Body of pancreas (tissue), 4 donors: ENCODE measurements at regions not wholly inside any gene's neighbourhood (a gene's known extent, or its start where the extent isn't known, plus 50 kb on each side); places are given as distances from the start of the nearest gene placed in this dataset.

Experiments used
- ATAC-seq: fragments of 150-250 bp; one replicate; pipeline ENCODE4 v1.9.1; 2016
- DNase-seq, 4 donors: peaks; one replicate each; pipeline ENCODE4 v3.0.0-alpha.2; 2019
- H3K27ac ChIP-seq, 4 donors: fragments of 200-600 bp; sonication (generic); 1 replicate in 3 of 4; 2 replicates in 1 of 4; pipeline versions ENCODE4 v1.5.1 to v1.6.1; 2016 to 2019; ENCODE audit warnings: mild to moderate bottlenecking in 1 of 4, mixed read lengths in 1 of 4, moderate library complexity in 1 of 4
- H3K27me3 ChIP-seq, 2 donors: fragments of 200-600 bp; sonication (generic); one replicate each; pipeline ENCODE4 v1.6.0; 2016; ENCODE audit warnings: mild to moderate bottlenecking in 1 of 2
- H3K36me3 ChIP-seq, 2 donors: fragments of 200-600 bp; sonication (generic); replicated peaks in 1 of 2; 2 replicates each; pipeline ENCODE4 v1.5.1; 2016; ENCODE audit warnings: low read depth in 2 of 2; ENCODE audit not compliant: insufficient read depth in 1 of 2
- H3K4me1 ChIP-seq: fragments of 200-600 bp; sonication (generic); one replicate; pipeline ENCODE4 v1.6.0; 2016
- H3K4me3 ChIP-seq, 2 donors: fragments of 200-600 bp; sonication (generic); 1 replicate in 1 of 2; 2 replicates in 1 of 2; pipeline ENCODE4 v1.5.1; 2016 to 2019
- H3K9me3 ChIP-seq, 3 donors: fragments of 200-600 bp; sonication (generic); 1 replicate in 2 of 3; 2 replicates in 1 of 3; pipeline ENCODE4 v1.5.1; 2016
- POLR2A ChIP-seq, 3 donors: fragments of 450-650 bp; IDR thresholded peaks; one replicate each; pipeline ENCODE4 v1.6.1; 2016; ENCODE audit warnings: antibody characterized with exemption in 3 of 3, mild to moderate bottlenecking in 2 of 3
- WGBS, 2 donors: methylation state at CpG; one replicate each; pipeline ENCODE4 v1.1.5; 2017; 5-methylcytosine and 5-hydroxymethylcytosine counted together
- intact Hi-C: fragments of 100-400 bp; cut with DNase I; formaldehyde crosslinking; loops from one replicate; pipeline ENCODE4 v1.15.1; 2023
- TF ChIP-seq, protein P1 (sequence below), 7 experiments: fragments of 450-650 bp in 4 of 7; fragments of 200-600 bp in 3 of 7; sonication (generic) in 3 of 7; IDR thresholded peaks; one replicate each; pipeline ENCODE4 v1.5.1; 2016 to 2019; ENCODE audit warnings: antibody characterized with exemption in 7 of 7

- Histone ChIP-seq H3K4me1 (no peaks in the 10 kb centered on the region), H3K4me3 (no peak overlapping the region), H3K9me3 (no peaks in the 10 kb centered on the region), H3K27me3 (no peaks in the 10 kb centered on the region), H3K27ac (no peak overlapping the region), H3K36me3 (no peaks in the 10 kb centered on the region)
- TF ChIP-seq POLR2A (IDR thresholded peaks at IDR 0.05): no peak
- TF ChIP-seq, protein P1, sequence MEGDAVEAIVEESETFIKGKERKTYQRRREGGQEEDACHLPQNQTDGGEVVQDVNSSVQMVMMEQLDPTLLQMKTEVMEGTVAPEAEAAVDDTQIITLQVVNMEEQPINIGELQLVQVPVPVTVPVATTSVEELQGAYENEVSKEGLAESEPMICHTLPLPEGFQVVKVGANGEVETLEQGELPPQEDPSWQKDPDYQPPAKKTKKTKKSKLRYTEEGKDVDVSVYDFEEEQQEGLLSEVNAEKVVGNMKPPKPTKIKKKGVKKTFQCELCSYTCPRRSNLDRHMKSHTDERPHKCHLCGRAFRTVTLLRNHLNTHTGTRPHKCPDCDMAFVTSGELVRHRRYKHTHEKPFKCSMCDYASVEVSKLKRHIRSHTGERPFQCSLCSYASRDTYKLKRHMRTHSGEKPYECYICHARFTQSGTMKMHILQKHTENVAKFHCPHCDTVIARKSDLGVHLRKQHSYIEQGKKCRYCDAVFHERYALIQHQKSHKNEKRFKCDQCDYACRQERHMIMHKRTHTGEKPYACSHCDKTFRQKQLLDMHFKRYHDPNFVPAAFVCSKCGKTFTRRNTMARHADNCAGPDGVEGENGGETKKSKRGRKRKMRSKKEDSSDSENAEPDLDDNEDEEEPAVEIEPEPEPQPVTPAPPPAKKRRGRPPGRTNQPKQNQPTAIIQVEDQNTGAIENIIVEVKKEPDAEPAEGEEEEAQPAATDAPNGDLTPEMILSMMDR (IDR thresholded peaks at IDR 0.05): no peak
- ATAC-seq (no peak), DNase-seq (no peak)
- WGBS, 2 donors: 70 to 76% methylated on average over 2 of the region's 2 CpGs
- intact Hi-C loops: no loop called here
These were observed 601.0 kb downstream of the XIRP2 start for GRCh38 chr2:167489325-167489724.

- TF ChIP-seq, protein P1 (IDR thresholded peaks at IDR 0.05): no peak
- no peak for TF ChIP-seq POLR2A (IDR thresholded peaks at IDR 0.05)
- no peaks in the 10 kb centered on the region for H3K27me3 ChIP-seq
- H3K27ac ChIP-seq: no peak overlapping the region
- no peaks in the 10 kb centered on the region for H3K4me1 ChIP-seq
- intact Hi-C loops: no loop called here
- H3K9me3 ChIP-seq: no peaks in the 10 kb centered on the region
- no peaks in the 10 kb centered on the region for H3K36me3 ChIP-seq
- ATAC-seq (no peak), DNase-seq (no peak)
- no peak overlapping the region for H3K4me3 ChIP-seq
- 60 to 64% methylated on average over 3 of the region's 3 CpGs for WGBS, 2 donors
These were observed 599.4 kb downstream of the XIRP2 start for GRCh38 chr2:167487728-167488127.

- Histone ChIP-seq H3K27me3 (no peaks in the 10 kb centered on the region), H3K9me3 (no peaks in the 10 kb centered on the region), H3K27ac (no peak overlapping the region), H3K4me1 (no peaks in the 10 kb centered on the region), H3K4me3 (no peak overlapping the region), H3K36me3 (no peaks in the 10 kb centered on the region)
- no peak for ATAC-seq
- WGBS, 2 donors: 63 to 66% methylated on average over 1 of the region's 1 CpG
- intact Hi-C loops: no loop called here
- no peak for TF ChIP-seq POLR2A (IDR thresholded peaks at IDR 0.05)
- TF ChIP-seq, protein P1 (IDR thresholded peaks at IDR 0.05): no peak
- DNase-seq: no peak
These were observed 596.6 kb downstream of the XIRP2 start for GRCh38 chr2:167484875-167485274.

- Histone ChIP-seq H3K4me1 (no peaks in the 10 kb centered on the region), H3K27ac (no peak overlapping the region), H3K4me3 (no peak overlapping the region), H3K9me3 (no peaks in the 10 kb centered on the region), H3K27me3 (no peaks in the 10 kb centered on the region), H3K36me3 (no peaks in the 10 kb centered on the region)
- intact Hi-C loops: no loop called here
- TF ChIP-seq, protein P1 (IDR thresholded peaks at IDR 0.05): no peak
- no peak for TF ChIP-seq POLR2A (IDR thresholded peaks at IDR 0.05)
- no peak for ATAC-seq
- DNase-seq: no peak
- WGBS, 2 donors: 61 to 69% methylated on average over 2 of the region's 2 CpGs
These were observed 592.7 kb downstream of the XIRP2 start for GRCh38 chr2:167480986-167481309.

DNA sequence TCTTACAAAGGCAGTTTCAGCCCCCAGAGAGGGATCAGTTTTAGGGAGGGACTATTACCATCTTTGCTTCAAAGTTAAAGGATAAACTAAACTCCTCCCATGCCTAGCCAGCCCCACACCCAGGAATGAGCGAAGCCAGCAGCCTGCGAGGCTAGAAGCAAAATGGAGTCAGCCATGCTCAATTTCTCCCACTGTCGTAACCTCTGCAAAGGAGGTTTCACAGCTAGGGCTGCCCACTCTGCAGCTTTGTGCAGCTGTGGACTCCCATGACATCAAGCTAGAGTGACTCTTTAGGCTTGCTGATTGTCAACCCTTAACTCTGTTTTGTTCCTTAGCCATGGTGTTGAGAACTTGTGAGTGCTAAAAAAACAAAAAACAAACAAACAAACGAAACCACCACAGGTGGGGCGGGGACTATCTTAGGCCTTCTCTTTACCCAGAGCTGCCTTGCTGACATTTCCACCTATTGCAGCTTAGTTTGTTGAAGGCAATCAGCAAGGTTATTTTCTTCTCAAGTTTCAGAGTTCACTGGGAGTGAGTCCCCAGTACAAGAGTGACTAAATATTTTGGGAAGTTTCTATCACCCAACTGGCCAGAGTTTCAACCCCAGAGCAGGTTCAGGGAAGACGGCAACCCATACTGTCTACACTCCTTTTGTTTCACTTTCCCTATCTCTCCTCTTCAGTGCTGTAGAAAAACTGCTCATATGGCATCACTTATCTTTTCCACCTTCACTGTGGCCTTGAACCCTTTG, 592.1 kb downstream of the XIRP2 start:
- 68 to 78% methylated on average over 6 of the region's 6 CpGs for WGBS, 2 donors
- ATAC-seq (no peak), DNase-seq (no peak)
- Histone ChIP-seq H3K27me3 (no peaks in the 10 kb centered on the region), H3K9me3 (no peaks in the 10 kb centered on the region), H3K4me1 (no peaks in the 10 kb centered on the region), H3K4me3 (no peak overlapping the region), H3K27ac (no peak overlapping the region), H3K36me3 (no peaks in the 10 kb centered on the region)
- TF ChIP-seq, protein P1 (IDR thresholded peaks at IDR 0.05): no peak
- no peak for TF ChIP-seq POLR2A (IDR thresholded peaks at IDR 0.05)
- intact Hi-C loops: no loop called here
